Activated CD8-positive, alpha-beta memory T cell treated with anti-CD3 and anti-CD28 coated beads, Interleukin-2, amount 50 U/mL, for 24 hours (primary cell): ENCODE measurements at regions not wholly inside any gene's neighbourhood (a gene's known extent, or its start where the extent isn't known, plus 50 kb on each side); places are given as distances from the start of the nearest gene placed in this dataset.

Experiments used
- DNase-seq: peaks from one replicate; pipeline ENCODE4 v3.0.0-alpha.2; 2020; ENCODE audit errors: extremely low read depth

- DNase-seq = no peak
Observed at GRCh38 chr2:106572541-106573450, 85.6 kb downstream of the CD8B2 start.

GRCh38 chr2:106573773-106574172 is 86.6 kb downstream of the CD8B2 start:
- no peak for DNase-seq

- no peak for DNase-seq
Observed at GRCh38 chr2:106575955-106576354, 88.8 kb downstream of the CD8B2 start.

- no peak for DNase-seq
Observed at GRCh38 chr2:106577255-106577651, 90.1 kb downstream of the CD8B2 start.

GRCh38 chr2:106579750-106580197 is 92.6 kb downstream of the CD8B2 start:
- DNase-seq = no peak

- no peak for DNase-seq
Observed at GRCh38 chr2:106580241-106580640, 93.1 kb downstream of the CD8B2 start.

GRCh38 chr2:106581328-106581727 is 94.2 kb downstream of the CD8B2 start:
- DNase-seq = no peak

GRCh38 chr2:106581755-106582147 is 94.6 kb downstream of the CD8B2 start:
- no peak for DNase-seq

- DNase-seq = peak; percentile 8
Observed at GRCh38 chr2:106582148-106583143, 95.3 kb downstream of the CD8B2 start.

GRCh38 chr2:106584304-106584954 is 97.3 kb downstream of the CD8B2 start:
- no peak for DNase-seq

- no peak for DNase-seq
Observed at GRCh38 chr2:106596844-106597243, 109.7 kb downstream of the CD8B2 start.

GRCh38 chr2:106599540-106599939 is 112.4 kb downstream of the CD8B2 start:
- DNase-seq = no peak

GRCh38 chr2:106602042-106602441 is 114.9 kb downstream of the CD8B2 start:
- no peak for DNase-seq

- DNase-seq = no peak
Observed at GRCh38 chr2:106606652-106607051, 119.5 kb downstream of the CD8B2 start.

GRCh38 chr2:106607371-106607770 is 120.2 kb downstream of the CD8B2 start:
- no peak for DNase-seq

GRCh38 chr2:106609780-106610179 is 122.6 kb downstream of the CD8B2 start:
- DNase-seq = no peak

- no peak for DNase-seq
Observed at GRCh38 chr2:106614511-106615291, 127.5 kb downstream of the CD8B2 start.

GRCh38 chr2:106618614-106619013 is 131.4 kb downstream of the CD8B2 start:
- no peak for DNase-seq

- no peak for DNase-seq
Observed at GRCh38 chr2:106623456-106623855, 136.3 kb downstream of the CD8B2 start.

GRCh38 chr2:106624787-106625380 is 137.7 kb downstream of the CD8B2 start:
- DNase-seq = no peak

GRCh38 chr2:106628377-106628776 is 141.2 kb downstream of the CD8B2 start:
- DNase-seq = no peak
